ENCODE measurements at regions not wholly inside any gene's neighbourhood (a gene's known extent, or its start where the extent isn't known, plus 50 kb on each side); places are given as distances from the start of the nearest gene placed in this dataset.

DNA sequence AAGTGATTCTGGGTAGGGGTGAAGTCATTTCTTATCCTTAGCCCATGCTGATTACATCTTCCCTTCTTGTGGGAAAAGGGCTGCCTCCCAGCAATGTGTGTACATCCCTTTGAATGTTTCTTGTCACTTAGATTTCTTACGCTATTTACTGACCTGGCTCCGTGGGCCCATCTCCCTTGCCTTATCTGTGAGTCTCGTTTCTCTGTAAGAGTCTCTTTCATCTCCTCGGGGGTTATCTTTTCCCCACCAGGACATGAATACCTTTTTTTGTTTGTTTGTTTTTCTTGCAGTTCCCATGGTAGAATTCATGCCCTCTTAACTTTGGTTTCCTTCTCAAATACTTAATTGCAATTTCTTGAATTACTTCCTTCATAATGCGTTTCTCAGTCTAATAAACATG, 107.7 kb downstream of the BAMBI start:
- Histone ChIP-seq H3K9ac (ENCODE audit: low read depth in 1 of 2, low read length in 2 of 2) (no peak overlapping the region), H3K4me3 (ENCODE audit: low read depth in 1 of 3, low read length in 3 of 3) (no peak overlapping the region), H3K36me3 (ENCODE audit: control insufficient read depth in 4 of 4, insufficient read depth in 3 of 4, low read depth in 1 of 4, low read length in 3 of 4) (no peaks in the 10 kb centered on the region), H3K27me3 (ENCODE audit: control insufficient read depth in 4 of 4, insufficient read depth in 4 of 4, low read length in 3 of 4) (no peaks in the 10 kb centered on the region), H3K4me1 (ENCODE audit: control insufficient read depth in 4 of 4, insufficient read depth in 4 of 4, low read length in 3 of 4) (no peaks in the 10 kb centered on the region), H3K27ac (ENCODE audit: low read depth in 1 of 2, low read length in 2 of 2) (no peak overlapping the region), H3K9me3 (ENCODE audit: control insufficient read depth in 4 of 4, low read length in 3 of 4) (no peaks in the 10 kb centered on the region)
- DNase-seq (ENCODE audit: low spot score): no peak
- TF ChIP-seq TAF1 (conservative IDR thresholded peaks at IDR 0.05) (no peak), HNF4G (IDR thresholded peaks at IDR 0.05) (no peak)
- TF ChIP-seq, protein P1, sequence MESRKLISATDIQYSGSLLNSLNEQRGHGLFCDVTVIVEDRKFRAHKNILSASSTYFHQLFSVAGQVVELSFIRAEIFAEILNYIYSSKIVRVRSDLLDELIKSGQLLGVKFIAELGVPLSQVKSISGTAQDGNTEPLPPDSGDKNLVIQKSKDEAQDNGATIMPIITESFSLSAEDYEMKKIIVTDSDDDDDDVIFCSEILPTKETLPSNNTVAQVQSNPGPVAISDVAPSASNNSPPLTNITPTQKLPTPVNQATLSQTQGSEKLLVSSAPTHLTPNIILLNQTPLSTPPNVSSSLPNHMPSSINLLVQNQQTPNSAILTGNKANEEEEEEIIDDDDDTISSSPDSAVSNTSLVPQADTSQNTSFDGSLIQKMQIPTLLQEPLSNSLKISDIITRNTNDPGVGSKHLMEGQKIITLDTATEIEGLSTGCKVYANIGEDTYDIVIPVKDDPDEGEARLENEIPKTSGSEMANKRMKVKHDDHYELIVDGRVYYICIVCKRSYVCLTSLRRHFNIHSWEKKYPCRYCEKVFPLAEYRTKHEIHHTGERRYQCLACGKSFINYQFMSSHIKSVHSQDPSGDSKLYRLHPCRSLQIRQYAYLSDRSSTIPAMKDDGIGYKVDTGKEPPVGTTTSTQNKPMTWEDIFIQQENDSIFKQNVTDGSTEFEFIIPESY (IDR thresholded peaks at IDR 0.05): no peak
- TF ChIP-seq, protein P2, sequence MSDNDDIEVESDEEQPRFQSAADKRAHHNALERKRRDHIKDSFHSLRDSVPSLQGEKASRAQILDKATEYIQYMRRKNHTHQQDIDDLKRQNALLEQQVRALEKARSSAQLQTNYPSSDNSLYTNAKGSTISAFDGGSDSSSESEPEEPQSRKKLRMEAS (IDR thresholded peaks at IDR 0.05): no peak
- 81% methylated on average over 5 of the region's 5 CpGs for WGBS

DNA sequence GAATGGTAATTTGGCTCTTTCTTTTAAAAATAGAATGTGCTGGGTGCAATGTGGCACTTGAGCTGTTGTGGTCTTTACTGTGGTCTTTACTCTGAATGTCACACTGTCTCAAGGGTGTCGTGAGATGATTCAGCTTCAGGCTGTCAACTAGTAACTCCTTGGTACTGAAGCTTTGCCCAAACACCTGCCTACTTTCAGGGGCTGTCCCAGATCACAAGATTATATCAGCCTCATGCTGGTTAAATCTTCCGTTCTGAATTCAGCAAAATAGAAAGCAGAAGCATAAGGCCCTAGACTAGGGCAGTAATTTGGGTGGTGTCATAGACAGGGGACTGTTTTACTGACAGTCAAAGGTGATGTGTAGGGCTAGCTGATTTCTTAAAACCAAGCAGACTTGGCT, 110.9 kb downstream of the BAMBI start:
- TF ChIP-seq, protein P3, sequence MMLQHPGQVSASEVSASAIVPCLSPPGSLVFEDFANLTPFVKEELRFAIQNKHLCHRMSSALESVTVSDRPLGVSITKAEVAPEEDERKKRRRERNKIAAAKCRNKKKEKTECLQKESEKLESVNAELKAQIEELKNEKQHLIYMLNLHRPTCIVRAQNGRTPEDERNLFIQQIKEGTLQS (IDR thresholded peaks at IDR 0.05): no peak
- TF ChIP-seq EGR1 (IDR thresholded peaks at IDR 0.05; ENCODE audit: low read depth in 2 of 2): no peak
- TF ChIP-seq JUND (IDR thresholded peaks at IDR 0.05): no peak
- TF ChIP-seq, protein P4, sequence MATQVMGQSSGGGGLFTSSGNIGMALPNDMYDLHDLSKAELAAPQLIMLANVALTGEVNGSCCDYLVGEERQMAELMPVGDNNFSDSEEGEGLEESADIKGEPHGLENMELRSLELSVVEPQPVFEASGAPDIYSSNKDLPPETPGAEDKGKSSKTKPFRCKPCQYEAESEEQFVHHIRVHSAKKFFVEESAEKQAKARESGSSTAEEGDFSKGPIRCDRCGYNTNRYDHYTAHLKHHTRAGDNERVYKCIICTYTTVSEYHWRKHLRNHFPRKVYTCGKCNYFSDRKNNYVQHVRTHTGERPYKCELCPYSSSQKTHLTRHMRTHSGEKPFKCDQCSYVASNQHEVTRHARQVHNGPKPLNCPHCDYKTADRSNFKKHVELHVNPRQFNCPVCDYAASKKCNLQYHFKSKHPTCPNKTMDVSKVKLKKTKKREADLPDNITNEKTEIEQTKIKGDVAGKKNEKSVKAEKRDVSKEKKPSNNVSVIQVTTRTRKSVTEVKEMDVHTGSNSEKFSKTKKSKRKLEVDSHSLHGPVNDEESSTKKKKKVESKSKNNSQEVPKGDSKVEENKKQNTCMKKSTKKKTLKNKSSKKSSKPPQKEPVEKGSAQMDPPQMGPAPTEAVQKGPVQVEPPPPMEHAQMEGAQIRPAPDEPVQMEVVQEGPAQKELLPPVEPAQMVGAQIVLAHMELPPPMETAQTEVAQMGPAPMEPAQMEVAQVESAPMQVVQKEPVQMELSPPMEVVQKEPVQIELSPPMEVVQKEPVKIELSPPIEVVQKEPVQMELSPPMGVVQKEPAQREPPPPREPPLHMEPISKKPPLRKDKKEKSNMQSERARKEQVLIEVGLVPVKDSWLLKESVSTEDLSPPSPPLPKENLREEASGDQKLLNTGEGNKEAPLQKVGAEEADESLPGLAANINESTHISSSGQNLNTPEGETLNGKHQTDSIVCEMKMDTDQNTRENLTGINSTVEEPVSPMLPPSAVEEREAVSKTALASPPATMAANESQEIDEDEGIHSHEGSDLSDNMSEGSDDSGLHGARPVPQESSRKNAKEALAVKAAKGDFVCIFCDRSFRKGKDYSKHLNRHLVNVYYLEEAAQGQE (IDR thresholded peaks at IDR 0.05): no peak
- TF ChIP-seq YY1 (IDR thresholded peaks at IDR 0.05): no peak
- no peak for TF ChIP-seq TAF1 (conservative IDR thresholded peaks at IDR 0.05)
- no peak for TF ChIP-seq FOXA2 (IDR thresholded peaks at IDR 0.05)
- TF ChIP-seq FOXA1 (IDR thresholded peaks at IDR 0.05): no peak
- TF ChIP-seq RXRA (IDR thresholded peaks at IDR 0.05): no peak
- TF ChIP-seq, protein P5, sequence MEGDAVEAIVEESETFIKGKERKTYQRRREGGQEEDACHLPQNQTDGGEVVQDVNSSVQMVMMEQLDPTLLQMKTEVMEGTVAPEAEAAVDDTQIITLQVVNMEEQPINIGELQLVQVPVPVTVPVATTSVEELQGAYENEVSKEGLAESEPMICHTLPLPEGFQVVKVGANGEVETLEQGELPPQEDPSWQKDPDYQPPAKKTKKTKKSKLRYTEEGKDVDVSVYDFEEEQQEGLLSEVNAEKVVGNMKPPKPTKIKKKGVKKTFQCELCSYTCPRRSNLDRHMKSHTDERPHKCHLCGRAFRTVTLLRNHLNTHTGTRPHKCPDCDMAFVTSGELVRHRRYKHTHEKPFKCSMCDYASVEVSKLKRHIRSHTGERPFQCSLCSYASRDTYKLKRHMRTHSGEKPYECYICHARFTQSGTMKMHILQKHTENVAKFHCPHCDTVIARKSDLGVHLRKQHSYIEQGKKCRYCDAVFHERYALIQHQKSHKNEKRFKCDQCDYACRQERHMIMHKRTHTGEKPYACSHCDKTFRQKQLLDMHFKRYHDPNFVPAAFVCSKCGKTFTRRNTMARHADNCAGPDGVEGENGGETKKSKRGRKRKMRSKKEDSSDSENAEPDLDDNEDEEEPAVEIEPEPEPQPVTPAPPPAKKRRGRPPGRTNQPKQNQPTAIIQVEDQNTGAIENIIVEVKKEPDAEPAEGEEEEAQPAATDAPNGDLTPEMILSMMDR (IDR thresholded peaks at IDR 0.05; ENCODE audit: low read depth, low read length, missing input control): no peak
- TF ChIP-seq GABPA (IDR thresholded peaks at IDR 0.05 in 1 of 2, conservative IDR thresholded peaks at IDR 0.05 in 1 of 2): no peak
- TF ChIP-seq HNF4A (conservative IDR thresholded peaks at IDR 0.05): no peak
- Histone ChIP-seq H3K9me3 (ENCODE audit: control insufficient read depth in 4 of 4, low read length in 3 of 4) (no peaks in the 10 kb centered on the region), H3K27ac (ENCODE audit: low read depth in 1 of 2, low read length in 2 of 2) (no peak overlapping the region), H3K4me3 (ENCODE audit: low read depth in 1 of 3, low read length in 3 of 3) (no peak overlapping the region), H3K27me3 (ENCODE audit: control insufficient read depth in 4 of 4, insufficient read depth in 4 of 4, low read length in 3 of 4) (no peaks in the 10 kb centered on the region), H3K36me3 (ENCODE audit: control insufficient read depth in 4 of 4, insufficient read depth in 3 of 4, low read depth in 1 of 4, low read length in 3 of 4) (no peaks in the 10 kb centered on the region), H3K4me1 (ENCODE audit: control insufficient read depth in 4 of 4, insufficient read depth in 4 of 4, low read length in 3 of 4) (no peaks in the 10 kb centered on the region), H3K9ac (ENCODE audit: low read depth in 1 of 2, low read length in 2 of 2) (no peak overlapping the region)
- DNase-seq (ENCODE audit: low spot score): no peak
- WGBS: 88% methylated on average over 2 of the region's 2 CpGs
